Subcutaneous abdominal adipose tissue (tissue), 5 donors: ENCODE measurements at regions not wholly inside any gene's neighbourhood (a gene's known extent, or its start where the extent isn't known, plus 50 kb on each side); places are given as distances from the start of the nearest gene placed in this dataset.

Source experiments
- H3K27ac ChIP-seq: one replicate; pipeline ENCODE4 v1.7.0; 2013; ENCODE audit warnings: low read depth, mild to moderate bottlenecking, inconsistent platforms, low read length, moderate library complexity
- H3K27me3 ChIP-seq, 5 donors: one replicate each; pipeline ENCODE4 v1.7.0; 2013; ENCODE audit warnings: low read length in 5 of 5, inconsistent platforms in 1 of 5; ENCODE audit not compliant: control insufficient read depth in 5 of 5, insufficient read depth in 4 of 5
- H3K36me3 ChIP-seq, 5 donors: one replicate each; pipeline ENCODE4 v1.7.0; 2013; ENCODE audit warnings: low read length in 5 of 5; ENCODE audit not compliant: control insufficient read depth in 5 of 5, insufficient read depth in 5 of 5
- H3K4me1 ChIP-seq, 5 donors: one replicate each; pipeline ENCODE4 v1.7.0; 2013; ENCODE audit warnings: low read length in 5 of 5, mild to moderate bottlenecking in 3 of 5, moderate library complexity in 1 of 5; ENCODE audit not compliant: control insufficient read depth in 5 of 5, insufficient read depth in 5 of 5
- H3K4me3 ChIP-seq, 5 donors: one replicate each; pipeline ENCODE4 v1.7.0; 2013; ENCODE audit warnings: low read length in 5 of 5, low read depth in 1 of 5
- H3K9ac ChIP-seq, 5 donors: one replicate each; pipeline ENCODE4 v1.7.0; 2013; ENCODE audit warnings: low read length in 5 of 5, mild to moderate bottlenecking in 4 of 5, moderate library complexity in 3 of 5
- H3K9me3 ChIP-seq, 5 donors: one replicate each; pipeline ENCODE4 v1.7.0; 2013; ENCODE audit warnings: low read length in 5 of 5; ENCODE audit not compliant: control insufficient read depth in 5 of 5
- donor health status: healthy.
- donor health status: healthy.
- donor health status: healthy.
- donor health status: healthy.
- donor health status: healthy.

GRCh38 chr10:130964771-130965170 is 346.8 kb downstream of the TCERG1L start:
- Histone ChIP-seq H3K4me1 (no peaks in the 10 kb centered on the region), H3K9ac (no peak overlapping the region), H3K36me3 (no peaks in the 10 kb centered on the region), H3K27ac (no peak overlapping the region), H3K27me3 (peaks cover 0 to 20% (median 2%) of the 10 kb centered on the region in 5 donors), H3K9me3 (no peaks in the 10 kb centered on the region), H3K4me3 (no peak overlapping the region)

- Histone ChIP-seq H3K9ac (no peak overlapping the region), H3K4me3 (no peak overlapping the region), H3K4me1 (no peaks in the 10 kb centered on the region), H3K9me3 (peaks cover 0 to 3% (median 0%) of the 10 kb centered on the region in 5 donors), H3K27ac (no peak overlapping the region), H3K27me3 (peaks cover 0 to 17% (median 5%) of the 10 kb centered on the region in 5 donors), H3K36me3 (no peaks in the 10 kb centered on the region)
Measured at GRCh38 chr10:130967161-130967560, 344.4 kb downstream of the TCERG1L start.

GRCh38 chr10:130967784-130968183 is 343.7 kb downstream of the TCERG1L start:
- Histone ChIP-seq H3K9me3 (peaks cover 0 to 4% (median 0%) of the 10 kb centered on the region in 5 donors), H3K9ac (no peak overlapping the region), H3K27me3 (peaks cover 0 to 14% (median 5%) of the 10 kb centered on the region in 5 donors), H3K4me3 (no peak overlapping the region), H3K27ac (no peak overlapping the region), H3K36me3 (no peaks in the 10 kb centered on the region), H3K4me1 (no peaks in the 10 kb centered on the region)

- no peak overlapping the region for H3K9ac ChIP-seq
- H3K4me3 ChIP-seq = no peak overlapping the region
- no peaks in the 10 kb centered on the region for H3K4me1 ChIP-seq
- no peak overlapping the region for H3K27ac ChIP-seq
- H3K9me3 ChIP-seq = peaks cover 0 to 8% (median 0%) of the 10 kb centered on the region in 5 donors
- H3K36me3 ChIP-seq = no peaks in the 10 kb centered on the region
- H3K27me3 ChIP-seq = peaks cover 0 to 16% (median 5%) of the 10 kb centered on the region in 5 donors
Measured at GRCh38 chr10:130968511-130968910, 343.0 kb downstream of the TCERG1L start.

- Histone ChIP-seq H3K9ac (no peak overlapping the region), H3K27ac (no peak overlapping the region), H3K9me3 (peaks cover 0 to 8% (median 0%) of the 10 kb centered on the region in 5 donors), H3K4me1 (no peaks in the 10 kb centered on the region), H3K4me3 (no peak overlapping the region), H3K27me3 (peaks cover 0 to 18% (median 5%) of the 10 kb centered on the region in 5 donors), H3K36me3 (no peaks in the 10 kb centered on the region)
Measured at GRCh38 chr10:130968964-130969363, 342.6 kb downstream of the TCERG1L start.

GRCh38 chr10:130969700-130970099 is 341.8 kb downstream of the TCERG1L start:
- Histone ChIP-seq H3K9ac (no peak overlapping the region), H3K4me1 (no peaks in the 10 kb centered on the region), H3K36me3 (no peaks in the 10 kb centered on the region), H3K27ac (no peak overlapping the region), H3K27me3 (peaks cover 0 to 18% (median 6%) of the 10 kb centered on the region in 5 donors), H3K4me3 (no peak overlapping the region), H3K9me3 (peaks cover 0 to 8% (median 0%) of the 10 kb centered on the region in 5 donors)

- H3K27me3 ChIP-seq = peaks cover 0 to 18% (median 6%) of the 10 kb centered on the region in 5 donors
- peaks cover 0 to 8% (median 0%) of the 10 kb centered on the region in 5 donors for H3K9me3 ChIP-seq
- no peak overlapping the region for H3K27ac ChIP-seq
Measured at GRCh38 chr10:130970341-130971122, 341.0 kb downstream of the TCERG1L start.

GRCh38 chr10:130971123-130971435 is 340.4 kb downstream of the TCERG1L start:
- Histone ChIP-seq H3K27me3 (peaks cover 0 to 18% (median 6%) of the 10 kb centered on the region in 5 donors), H3K36me3 (no peaks in the 10 kb centered on the region), H3K4me1 (no peaks in the 10 kb centered on the region), H3K4me3 (no peak overlapping the region), H3K9me3 (peaks cover 0 to 8% (median 0%) of the 10 kb centered on the region in 5 donors), H3K9ac (no peak overlapping the region), H3K27ac (no peak overlapping the region)

More at GRCh38 chr10:130970341-130971122, 341.0 kb downstream of the TCERG1L start:
- H3K36me3 ChIP-seq = no peaks in the 10 kb centered on the region
- H3K9ac ChIP-seq = no peak overlapping the region
- H3K4me3 ChIP-seq = no peak overlapping the region
- H3K4me1 ChIP-seq = no peaks in the 10 kb centered on the region

- Histone ChIP-seq H3K9me3 (peaks cover 0 to 11% (median 0%) of the 10 kb centered on the region in 5 donors), H3K27ac (no peak overlapping the region), H3K4me1 (no peaks in the 10 kb centered on the region), H3K27me3 (peaks cover 0 to 18% (median 6%) of the 10 kb centered on the region in 5 donors), H3K9ac (no peak overlapping the region), H3K36me3 (no peaks in the 10 kb centered on the region), H3K4me3 (no peak overlapping the region)
Measured at GRCh38 chr10:130973127-130973839, 338.2 kb downstream of the TCERG1L start.

GRCh38 chr10:130974166-130974565 is 337.4 kb downstream of the TCERG1L start:
- Histone ChIP-seq H3K9me3 (peaks cover 0 to 11% (median 0%) of the 10 kb centered on the region in 5 donors), H3K4me3 (no peak overlapping the region), H3K36me3 (no peaks in the 10 kb centered on the region), H3K27ac (no peak overlapping the region), H3K27me3 (peaks cover 0 to 18% (median 6%) of the 10 kb centered on the region in 5 donors), H3K9ac (no peak overlapping the region), H3K4me1 (no peaks in the 10 kb centered on the region)
